ENCODE measurements at regions not wholly inside any gene's neighbourhood (a gene's known extent, or its start where the extent isn't known, plus 50 kb on each side); places are given as distances from the start of the nearest gene placed in this dataset.
"Not testable (repeated sequence)": the region's sequence is repeated elsewhere in the genome, so short reads cannot be mapped to it uniquely, and the experiment has no call there.

DNA sequence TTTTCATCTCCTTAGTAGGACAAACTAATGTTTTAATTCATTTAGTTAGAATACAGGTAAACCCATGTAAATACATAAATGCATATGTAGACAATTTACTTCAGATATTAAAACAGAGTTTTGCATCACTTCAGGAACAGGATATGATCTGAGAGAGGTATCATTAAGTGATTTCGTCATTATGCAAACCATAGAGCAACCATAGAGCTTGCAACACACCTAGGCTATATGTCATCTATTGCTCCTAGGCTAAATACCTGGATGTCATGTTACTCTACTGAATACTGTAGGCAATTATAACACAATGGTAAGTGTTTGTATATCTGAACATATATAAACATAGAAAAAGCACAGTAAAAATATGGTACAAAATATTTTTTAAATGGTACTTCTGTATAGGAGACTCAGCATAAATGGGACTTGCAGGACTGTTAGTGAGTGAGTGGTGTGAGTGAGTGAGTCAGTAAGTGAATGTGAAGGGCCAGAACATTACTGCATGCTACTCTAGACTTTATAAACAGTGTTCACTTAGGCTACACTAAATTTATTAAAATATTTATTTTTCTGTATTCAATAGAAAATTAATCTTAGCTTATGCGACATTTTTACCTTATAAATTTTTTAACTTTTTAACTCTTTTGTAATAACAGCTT, 1377.5 kb upstream of the CDH9 start:
- DNase-seq, result no peak

DNA sequence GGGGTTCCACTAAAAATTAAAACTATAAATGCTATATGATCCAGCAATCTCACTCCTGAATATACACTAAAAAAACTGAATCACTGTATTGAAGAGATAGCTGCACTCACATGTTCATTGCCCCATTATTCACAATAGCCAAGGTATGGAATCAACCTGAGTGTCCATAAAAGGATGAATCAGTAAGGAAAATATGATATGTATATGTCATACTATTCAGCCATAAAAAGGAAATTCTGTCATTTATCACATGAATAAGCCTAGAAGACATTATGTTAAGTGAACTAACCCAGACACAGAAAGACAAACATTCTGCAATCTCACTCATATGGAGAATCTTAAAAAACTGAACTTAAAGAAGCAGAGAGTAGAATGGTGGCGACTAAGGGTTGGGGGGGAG, 1376.2 kb upstream of the CDH9 start:
- DNase-seq, result no peak

DNA sequence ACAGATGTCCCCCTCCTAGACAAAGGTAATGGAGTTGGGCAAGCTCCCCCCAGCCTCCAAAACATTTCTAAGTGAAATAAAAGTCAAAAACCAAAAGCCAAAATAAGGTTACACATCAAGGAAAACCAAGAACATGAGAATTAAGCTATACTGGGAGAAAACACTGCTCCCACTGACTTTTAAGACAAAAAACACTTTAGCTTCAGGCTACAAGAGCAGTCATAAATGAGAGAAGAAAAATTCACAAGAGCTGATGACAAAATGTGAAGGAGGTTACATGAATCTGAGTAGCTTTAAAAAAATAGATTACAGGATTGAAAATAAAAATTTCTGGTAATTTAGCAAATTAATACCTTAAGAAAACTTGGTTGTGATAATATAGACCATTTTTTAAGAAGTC, 1370.3 kb upstream of the CDH9 start:
- no peak for DNase-seq

DNA sequence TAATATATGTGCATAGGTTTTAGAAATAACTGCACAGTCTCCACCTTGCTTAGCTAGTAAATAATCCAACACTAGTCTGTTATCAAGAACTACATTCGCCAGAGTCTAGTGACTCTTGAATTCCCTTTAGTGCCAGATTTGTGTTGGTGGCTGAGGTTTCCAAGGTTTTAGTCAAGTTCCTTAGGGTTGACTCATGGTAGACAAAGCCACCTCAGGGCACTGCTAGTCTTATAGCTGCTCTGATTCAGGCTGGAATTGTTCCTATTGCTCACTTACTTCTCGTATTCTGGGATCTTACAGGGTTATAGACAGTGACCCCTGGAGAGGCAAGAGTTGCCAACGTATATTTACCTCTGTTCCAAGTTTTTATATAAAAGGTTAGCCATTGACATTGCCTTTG, 1369.8 kb upstream of the CDH9 start:
- no peak for DNase-seq

DNA sequence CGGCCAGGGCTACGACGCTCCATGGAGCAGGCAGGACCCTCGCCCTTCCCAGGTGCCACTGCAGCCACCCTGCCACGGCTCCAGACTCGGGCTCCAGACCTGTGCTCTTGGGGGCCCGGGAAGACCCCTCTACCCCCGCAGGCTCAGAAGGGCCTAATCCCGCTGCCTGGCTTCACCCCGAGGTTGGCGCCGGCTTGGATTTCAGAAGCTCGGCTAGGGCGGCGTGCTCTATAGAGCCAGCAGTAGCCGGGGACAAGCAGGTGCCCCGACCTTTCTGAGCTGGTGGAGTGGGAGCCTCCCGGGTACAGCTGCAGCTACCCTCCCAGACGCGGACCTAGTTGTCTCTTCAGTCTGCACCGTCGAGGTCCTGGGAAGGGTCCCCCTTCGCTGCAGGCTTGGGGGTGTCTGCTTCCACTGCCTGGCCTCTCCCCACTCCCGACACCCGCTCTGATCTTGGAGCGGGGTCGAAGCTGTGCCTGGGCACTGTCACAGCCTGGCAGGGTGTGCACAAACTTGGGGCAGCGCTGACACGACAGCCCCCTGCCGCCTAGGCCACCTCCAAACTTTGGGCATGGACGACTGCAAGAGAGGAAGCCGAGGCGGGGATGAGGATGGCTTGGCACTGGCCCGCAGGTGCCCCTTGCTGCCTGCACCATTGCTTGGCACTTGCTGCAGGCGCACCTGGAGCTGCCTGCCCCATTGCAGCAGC, 1366.1 kb upstream of the CDH9 start:
- DNase-seq, result no peak

DNA sequence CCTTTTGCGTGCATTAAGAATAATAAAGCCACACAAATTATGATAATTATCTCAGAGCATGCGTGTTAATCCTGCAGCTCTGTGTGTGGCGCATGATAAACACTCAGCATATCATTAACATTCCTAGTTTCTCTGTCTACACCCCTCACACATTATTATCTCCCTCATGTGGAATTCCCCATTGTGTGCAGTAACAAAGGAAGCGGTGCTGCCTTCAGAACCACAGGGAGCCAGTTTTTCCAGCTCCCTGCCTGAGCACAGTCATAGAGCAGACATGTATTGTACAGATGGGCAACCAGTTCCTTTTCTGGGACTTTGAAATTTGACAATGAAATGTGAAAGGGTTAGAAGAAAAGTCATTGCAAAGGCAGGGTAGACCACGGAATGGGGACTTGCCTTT, 1365.5 kb upstream of the CDH9 start:
- no peak for DNase-seq

DNA sequence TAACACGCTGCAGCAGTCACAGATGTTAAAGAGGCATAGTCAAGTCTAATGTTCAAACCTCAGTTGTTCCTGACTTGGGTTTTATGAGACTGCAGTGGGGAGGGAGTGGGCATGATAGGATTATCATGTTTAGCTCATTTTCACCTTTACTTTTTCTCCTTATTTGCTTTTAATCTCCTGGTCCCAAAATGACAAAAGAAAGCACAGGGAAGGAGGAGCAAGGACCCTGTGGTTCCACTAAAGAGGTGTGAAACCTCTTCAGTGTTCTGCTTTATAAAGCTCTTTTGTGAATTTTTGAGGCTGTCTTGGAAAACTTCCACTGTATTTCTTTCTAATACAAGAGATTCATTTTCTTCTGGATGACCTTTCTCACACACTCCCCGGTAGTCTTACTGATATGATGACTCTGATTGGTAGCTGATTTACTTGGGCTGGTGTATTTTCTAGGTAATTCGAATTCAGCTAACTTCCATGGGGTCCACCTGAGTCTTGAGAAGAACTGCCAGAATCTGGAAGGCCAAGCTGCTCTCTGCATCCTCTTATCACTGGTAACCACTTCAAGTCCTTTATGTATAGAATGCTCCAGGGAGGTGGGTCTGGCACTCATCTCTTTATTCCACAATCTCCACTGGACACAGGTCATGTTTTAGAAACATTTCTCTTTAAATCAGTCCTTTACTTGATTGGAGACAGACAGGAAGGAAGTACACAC, 1364.4 kb upstream of the CDH9 start:
- no peak for DNase-seq

DNA sequence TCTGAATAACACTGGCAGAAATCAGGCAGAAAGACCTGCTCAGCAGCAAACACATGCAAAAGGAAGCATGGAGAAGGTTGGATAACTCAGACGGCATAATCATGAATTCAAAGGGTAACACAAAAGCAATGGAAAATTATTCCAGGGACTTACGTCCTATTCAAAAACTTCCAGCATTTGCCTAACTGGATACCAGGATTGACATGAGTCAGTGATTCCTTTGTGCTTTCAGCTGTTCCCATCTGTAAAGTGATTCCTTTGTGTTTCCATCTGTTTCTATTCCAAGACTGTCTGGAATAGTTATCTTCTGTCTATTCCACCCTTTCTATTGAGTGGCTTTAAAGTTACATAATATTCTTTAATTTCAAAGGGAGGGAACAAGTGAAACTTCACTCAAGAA, 1361.7 kb upstream of the CDH9 start:
- DNase-seq, result no peak

DNA sequence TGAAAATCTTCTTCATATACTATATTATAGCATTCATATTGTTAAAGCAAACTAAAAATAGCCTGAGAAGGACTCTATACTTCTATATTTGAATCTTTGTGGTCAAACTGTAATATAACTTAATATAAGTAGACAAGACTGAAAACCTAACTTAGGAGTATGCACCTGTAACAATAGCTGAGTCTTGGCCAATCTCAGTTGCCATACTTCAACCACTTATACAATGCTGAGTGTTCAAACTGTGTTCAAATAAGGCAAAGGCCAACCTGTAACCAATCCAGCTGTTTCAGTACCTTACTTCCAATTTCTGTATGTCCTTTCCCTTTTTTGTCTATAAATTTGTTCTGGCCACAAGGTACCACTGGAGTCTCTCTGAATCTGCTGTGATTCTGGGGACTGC, 1360.8 kb upstream of the CDH9 start:
- no peak for DNase-seq

DNA sequence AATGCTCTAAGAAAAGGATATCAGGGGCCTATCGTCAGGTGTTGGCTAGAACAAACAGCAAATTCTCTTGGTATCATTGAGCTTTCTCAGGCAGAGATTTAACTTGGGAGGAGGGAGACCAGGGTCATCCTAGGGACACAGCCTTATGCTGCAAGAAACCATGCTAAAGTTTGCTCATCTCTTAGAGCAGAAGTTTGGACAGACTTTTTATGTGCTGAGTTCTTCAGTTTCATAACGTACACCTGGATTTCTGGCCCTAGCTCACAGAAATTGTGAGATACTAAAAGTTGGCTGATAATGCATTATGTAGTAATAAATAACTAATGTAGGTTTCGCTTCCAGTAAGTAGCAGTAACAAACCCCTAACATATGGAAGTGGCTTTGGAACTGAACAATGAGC, 1359.8 kb upstream of the CDH9 start:
- no peak for DNase-seq

DNA sequence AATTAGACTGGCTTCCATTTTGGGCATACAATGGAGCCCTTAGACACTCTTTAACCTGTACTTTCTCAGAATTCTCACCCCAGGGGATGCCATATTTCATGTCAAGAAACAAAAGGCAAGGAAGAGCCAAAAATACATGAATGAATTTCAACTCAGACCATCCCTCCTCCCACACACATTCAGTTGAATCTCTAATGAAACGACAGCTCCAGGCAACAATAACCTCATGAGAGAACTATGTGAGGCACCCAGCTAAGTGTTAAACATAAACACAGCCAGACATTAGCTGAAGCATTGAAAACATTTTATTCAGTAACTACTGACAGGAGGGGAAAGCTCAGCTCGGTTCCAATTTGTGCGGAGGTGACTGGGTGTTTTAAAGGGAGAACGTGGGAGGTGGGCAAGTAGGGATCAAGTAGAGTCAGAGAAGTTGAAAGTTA, 1359.1 kb upstream of the CDH9 start:
- DNase-seq, result no peak

DNA sequence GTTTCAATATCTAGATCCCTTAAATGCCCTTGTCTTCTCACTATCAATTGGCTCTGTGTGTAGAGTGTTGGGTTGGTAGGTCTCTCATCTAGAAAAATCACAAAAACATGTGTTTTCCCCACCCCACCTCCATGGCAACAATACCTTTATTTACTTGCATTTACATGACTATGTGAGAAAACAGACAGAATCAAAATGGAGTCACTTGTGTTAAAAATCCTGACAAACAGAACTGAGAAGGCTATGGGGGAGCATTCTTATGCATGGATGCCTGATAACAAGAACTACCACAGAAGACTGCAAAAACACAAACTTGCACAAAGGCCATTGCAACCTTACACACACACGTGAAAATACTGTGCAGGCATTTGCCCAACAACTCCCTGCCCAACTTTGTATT, 1352.9 kb upstream of the CDH9 start:
- DNase-seq, result no peak

DNA sequence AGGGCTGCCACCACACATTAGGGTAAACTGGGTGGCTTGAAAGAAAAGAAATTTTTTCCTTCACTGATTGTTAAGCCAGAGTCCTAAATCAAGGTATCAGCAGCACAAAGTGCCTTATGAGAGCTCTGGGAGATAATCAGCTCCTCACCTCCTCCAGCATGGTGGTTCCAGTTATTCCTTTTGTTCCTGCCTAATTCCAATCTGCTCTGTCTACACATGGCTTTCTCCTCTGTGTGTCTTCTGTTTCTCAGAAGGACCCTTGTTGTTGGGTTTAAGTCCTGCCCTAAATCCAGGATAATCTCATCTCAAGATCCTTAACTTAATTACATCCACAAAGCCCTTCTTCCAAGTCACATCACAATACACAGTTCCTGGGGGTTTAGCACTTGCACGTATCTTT, 1352.0 kb upstream of the CDH9 start:
- DNase-seq, result no peak

DNA sequence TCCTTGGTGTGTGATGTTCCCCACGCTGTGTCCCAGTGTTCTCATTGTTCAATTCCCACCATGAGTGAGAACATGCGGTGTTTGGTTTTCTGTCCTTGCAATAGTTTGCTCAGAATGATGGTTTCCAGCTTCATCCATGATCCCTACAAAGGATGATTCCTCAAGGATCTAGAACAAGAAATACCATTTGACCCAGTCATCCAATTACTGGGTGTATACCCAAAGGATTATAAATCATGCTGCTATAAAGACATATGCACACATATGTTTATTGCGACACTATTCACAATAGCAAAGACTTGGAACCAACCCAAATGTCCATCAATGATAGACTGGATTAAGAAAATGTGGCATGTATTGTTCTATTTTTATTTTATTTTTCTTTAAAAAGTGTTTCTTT, 1351.3 kb upstream of the CDH9 start:
- not testable (repeated sequence) for DNase-seq

DNA sequence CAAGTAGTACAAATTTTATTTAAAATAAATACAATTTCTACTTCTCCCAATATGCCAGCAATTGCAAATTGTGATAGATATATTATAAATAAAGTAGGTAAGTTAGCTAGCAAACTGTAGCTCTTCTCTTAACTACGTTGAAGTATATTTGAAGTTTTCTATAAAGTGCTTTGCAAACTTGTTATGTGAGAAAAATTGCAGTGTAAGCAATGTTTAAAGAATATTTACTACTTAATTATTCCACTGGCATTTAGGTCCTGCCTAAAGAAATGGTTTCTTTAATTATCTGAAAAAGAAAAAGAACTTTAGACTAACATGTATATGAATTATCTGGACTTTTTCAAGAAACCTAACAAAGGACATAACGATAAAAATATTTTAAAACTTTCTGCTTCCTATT, 1350.0 kb upstream of the CDH9 start:
- DNase-seq, result no peak

DNA sequence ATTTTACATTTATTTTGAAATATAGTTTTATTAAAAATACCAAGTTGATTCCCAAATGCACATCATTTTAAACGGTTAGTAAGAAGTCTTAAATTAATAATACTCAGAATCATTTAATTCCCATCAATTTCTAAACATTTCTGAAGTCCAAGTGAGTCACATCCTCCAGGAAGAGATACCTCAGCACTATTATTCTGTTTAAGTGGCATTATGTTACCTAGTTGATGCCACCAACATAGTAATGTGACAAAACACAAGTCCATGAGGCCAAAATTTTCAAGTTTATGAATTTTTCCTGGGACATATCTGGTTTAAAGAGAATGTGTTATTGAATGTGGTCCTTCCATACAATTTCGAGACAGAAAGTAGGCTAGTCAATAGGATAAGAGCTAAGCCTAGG, 1348.3 kb upstream of the CDH9 start:
- DNase-seq, result no peak

DNA sequence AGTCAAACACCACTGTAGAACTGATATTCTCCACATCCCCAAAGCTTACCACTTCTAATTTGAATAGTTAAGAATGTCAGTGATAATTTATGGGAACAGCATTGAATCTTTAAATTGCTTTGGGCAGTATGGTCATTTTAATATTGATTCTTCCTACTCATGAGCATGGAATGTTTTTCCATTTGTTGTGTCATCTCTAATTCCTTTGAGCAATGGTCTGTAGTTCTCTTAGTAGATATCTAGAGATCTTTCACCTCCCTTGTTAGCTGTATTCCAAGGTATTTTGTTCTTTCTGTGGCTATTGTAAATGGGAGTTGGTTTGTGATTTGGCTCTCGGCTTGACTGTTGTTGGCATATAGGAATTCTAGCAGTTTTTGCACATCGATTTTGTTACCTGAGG, 1341.8 kb upstream of the CDH9 start:
- no peak for DNase-seq

DNA sequence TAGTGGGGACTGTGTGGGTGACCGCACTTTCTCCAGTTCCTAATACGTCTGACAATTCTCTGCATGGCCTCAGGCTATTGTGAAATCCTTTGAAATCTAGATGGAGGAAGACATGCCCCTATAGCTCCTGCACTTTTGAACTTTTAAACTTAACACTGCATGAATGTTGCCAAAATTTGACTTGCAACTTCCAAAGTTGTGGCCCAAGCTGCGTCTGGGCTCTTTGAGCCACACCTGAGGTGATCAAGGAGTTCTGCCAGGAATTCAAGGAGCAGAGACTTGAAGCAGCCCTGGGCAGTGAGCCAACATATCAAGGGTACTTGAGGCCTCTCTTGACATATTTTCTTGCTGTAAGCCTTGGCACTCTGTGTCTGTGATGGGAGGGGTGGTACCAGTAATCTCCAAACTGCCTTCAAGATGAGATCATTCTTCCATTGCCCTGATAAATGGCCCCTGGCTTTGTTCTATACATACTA, 1336.1 kb upstream of the CDH9 start:
- DNase-seq, result no peak

DNA sequence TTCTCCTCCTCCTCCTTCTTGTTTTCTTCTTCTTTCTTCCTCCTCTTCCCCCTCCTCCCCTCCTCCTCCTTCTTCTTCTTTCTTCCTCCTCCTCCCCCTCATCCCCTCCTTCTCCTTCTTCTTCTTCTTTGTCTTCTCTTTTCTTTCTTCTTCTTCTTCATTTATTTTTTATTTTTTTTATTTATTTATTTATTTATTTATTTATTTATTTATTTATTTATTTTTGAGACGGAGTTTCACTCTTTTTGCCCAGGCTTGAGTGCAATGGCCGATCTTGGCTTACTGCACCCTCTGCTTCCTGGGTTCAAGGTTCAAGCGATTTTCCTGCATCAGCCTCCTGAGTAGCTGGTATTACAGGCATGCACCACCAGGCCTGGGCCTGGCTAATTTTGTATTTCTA, 1332.5 kb upstream of the CDH9 start:
- DNase-seq, result no peak

DNA sequence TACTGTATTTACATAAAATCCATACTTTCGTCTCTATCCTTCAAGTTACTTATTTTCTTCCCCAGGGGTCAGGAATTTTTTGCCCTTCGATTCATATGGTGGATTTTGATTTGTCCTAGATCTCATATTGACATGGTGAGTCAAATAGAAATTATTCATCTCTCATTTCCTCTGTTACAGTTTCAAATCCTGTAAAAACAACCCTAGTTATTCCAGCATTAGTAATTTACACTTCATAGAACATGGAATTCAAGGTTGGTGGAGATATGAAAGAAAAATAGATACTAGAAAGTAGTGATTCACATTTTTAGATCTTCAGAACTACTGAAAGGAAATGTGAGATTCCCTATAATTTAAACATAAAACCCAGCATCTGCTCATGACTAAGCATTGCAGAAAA, 1331.0 kb upstream of the CDH9 start:
- DNase-seq, result no peak

DNA sequence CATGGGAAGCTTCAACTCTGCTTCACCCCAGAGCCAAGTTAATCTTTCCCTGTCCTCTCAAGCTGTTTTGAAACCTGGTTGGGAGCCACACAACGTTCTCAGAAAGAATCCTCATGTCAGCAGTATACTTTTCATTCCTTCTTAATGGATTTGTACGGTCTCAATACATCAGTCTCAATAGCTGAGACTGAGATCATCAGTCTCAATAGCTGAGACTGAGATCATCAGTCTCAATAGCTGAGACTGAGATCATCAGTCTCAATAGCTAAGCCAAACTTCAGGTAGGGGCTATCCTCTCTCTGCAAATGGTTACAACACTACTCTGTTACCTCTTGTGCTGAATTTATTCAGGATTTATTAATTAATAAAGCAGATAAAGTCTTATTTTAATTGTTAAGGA, 1317.4 kb upstream of the CDH9 start:
- no peak for DNase-seq

DNA sequence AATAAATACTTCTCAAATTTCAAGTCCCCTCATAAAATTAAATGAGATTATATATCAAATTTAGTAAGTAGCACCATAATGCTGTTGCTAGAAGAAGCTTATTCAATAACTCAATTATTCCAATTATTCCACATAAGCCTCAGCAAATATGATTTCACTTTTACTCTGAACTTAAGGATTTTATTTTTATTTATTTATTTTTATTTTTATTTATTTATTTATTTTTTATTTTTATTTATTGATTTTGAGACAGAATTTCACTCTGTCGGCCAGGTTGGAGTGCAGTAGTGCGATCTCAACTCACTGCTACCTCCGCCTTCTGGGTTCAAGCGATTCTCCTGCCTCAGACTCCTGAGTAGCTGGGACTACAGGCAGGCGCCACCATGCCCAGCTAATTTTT, 1308.3 kb upstream of the CDH9 start:
- no peak for DNase-seq

DNA sequence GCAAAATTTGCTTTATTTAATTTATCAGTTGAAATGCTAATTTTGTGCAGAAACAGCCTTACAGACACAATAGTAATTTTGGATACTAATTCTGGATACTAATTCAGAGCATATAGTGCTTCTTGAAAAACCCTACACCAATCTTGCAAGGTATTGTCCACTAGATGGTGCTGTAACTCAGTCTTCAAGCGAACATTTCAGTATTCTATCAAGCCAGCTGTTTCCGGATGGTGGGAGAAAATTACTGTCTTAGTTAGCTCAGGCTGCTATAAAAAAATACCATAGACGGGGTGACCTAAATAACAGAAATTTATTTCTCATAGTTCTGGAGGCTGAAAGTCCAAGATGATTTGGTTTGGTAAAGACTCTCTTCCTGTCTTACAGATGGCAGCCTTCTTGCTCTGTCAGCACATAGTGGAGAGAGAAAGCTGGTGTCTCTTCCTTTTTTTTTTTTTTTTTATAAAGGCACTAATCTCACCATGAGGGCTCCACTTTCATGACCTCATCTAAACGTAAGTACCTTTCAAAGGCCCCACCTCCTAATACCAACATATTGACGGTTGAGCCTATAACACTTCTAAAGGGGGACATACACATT, 1306.5 kb upstream of the CDH9 start:
- DNase-seq, result peak; percentile 30

DNA sequence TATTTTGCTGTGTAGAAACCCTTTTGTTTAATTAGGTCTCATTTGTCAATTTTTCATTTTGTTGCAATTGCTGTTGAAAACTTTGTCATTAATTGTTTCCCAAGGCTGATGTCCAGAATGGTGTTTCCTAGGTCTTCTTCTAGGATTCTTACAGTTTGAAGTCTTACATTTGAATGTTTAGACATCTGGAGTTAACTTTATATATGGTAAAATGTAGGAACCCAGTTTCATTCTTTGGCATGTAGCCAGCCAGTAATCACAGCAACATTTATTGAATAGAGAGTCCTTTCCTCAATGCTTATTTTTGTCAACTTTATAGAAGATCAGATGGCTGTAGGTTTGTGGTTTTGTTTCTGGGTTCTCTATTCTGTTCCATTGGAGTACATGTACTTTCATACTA, 1290.8 kb upstream of the CDH9 start:
- no peak for DNase-seq
